Skeletal muscle tissue (tissue), 3 donors: ENCODE measurements at regions not wholly inside any gene's neighbourhood (a gene's known extent, or its start where the extent isn't known, plus 50 kb on each side); places are given as distances from the start of the nearest gene placed in this dataset.

ENCODE experiments used
- H3K27ac ChIP-seq: one replicate; pipeline ENCODE4 v1.7.0; 2013; ENCODE audit warnings: mild to moderate bottlenecking, low read depth, low read length, inconsistent platforms
- H3K27me3 ChIP-seq, 3 donors: one replicate each; pipeline ENCODE4 v1.7.0; 2013; ENCODE audit warnings: low read length in 3 of 3; ENCODE audit not compliant: control insufficient read depth in 3 of 3, insufficient read depth in 3 of 3
- H3K36me3 ChIP-seq, 3 donors: one replicate each; pipeline ENCODE4 v1.7.0; 2013; ENCODE audit warnings: low read length in 3 of 3; ENCODE audit not compliant: control insufficient read depth in 3 of 3, insufficient read depth in 3 of 3
- H3K4me1 ChIP-seq, 3 donors: one replicate each; pipeline ENCODE4 v1.7.0; 2013; ENCODE audit warnings: low read length in 3 of 3, mild to moderate bottlenecking in 3 of 3; ENCODE audit not compliant: control insufficient read depth in 3 of 3, insufficient read depth in 3 of 3
- H3K4me3 ChIP-seq, 3 donors: one replicate each; pipeline ENCODE4 v1.7.0; 2013; ENCODE audit warnings: low read length in 3 of 3
- H3K9ac ChIP-seq, 3 donors: one replicate each; pipeline ENCODE4 v1.7.0; 2013; ENCODE audit warnings: low read length in 3 of 3, mild to moderate bottlenecking in 3 of 3, moderate library complexity in 2 of 3, low read depth in 1 of 3
- H3K9me3 ChIP-seq, 3 donors: one replicate each; pipeline ENCODE4 v1.7.0; 2013; ENCODE audit warnings: low read length in 3 of 3; ENCODE audit not compliant: control insufficient read depth in 3 of 3
- donor health status: Osteomylitis.

DNA sequence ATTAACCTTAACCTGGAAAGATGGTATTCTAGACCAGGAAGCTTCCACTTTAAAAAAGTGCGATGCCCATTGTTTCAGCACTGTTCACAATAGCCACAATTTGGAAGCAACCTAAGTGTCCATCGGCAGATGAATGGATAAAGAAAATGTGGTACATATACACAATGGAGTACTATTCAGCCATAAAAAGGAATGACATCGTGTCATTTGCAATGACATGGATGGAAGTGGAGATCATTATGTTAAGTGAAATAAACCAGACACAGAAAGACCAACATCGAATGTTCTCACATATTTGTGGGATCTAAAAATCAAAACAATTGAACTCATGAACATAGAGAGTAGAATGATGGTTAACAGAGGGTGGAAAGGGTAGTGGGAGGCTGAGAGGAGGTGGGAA lies 94.2 kb downstream of the NR2F2 start:
- no peaks in the 10 kb centered on the region for H3K9me3 ChIP-seq
- no peaks in the 10 kb centered on the region for H3K36me3 ChIP-seq
- H3K4me3 ChIP-seq = no peak overlapping the region
- no peak overlapping the region for H3K9ac ChIP-seq
- H3K4me1 ChIP-seq = peaks cover 3 to 5% (median 3%) of the 10 kb centered on the region in 3 donors
- no peak overlapping the region for H3K27ac ChIP-seq
- H3K27me3 ChIP-seq = peaks cover 10 to 28% (median 23%) of the 10 kb centered on the region in 3 donors

- Histone ChIP-seq H3K4me1 (peaks cover 3 to 5% (median 3%) of the 10 kb centered on the region in 3 donors), H3K4me3 (no peak overlapping the region), H3K36me3 (no peaks in the 10 kb centered on the region), H3K27ac (peak overlapping the region; percentile 17), H3K9me3 (no peaks in the 10 kb centered on the region), H3K9ac (peak overlapping the region in 1 of 3 donors; percentile 26), H3K27me3 (peaks cover 3 to 8% (median 5%) of the 10 kb centered on the region in 3 donors)
Measured at GRCh38 chr15:96428742-96429141, 98.2 kb downstream of the NR2F2 start.

DNA sequence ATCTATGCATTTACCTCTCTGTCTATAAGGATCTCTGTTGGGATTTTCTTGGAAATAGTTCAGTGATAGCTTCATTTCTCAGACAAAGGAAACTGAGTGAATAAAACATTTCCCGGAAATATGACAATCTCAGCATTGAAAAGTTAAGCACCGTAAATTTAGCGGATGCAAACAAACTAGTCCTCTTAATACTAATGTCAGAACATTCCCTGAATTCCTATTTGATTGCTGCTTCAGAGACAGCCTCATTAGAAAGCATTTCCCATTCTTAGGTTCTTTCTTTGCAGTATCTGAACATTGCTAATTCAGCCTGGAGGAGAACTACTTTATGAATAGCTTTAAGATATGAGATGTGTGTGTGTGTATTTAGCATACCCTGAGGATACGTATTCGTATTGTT lies 101.3 kb downstream of the NR2F2 start:
- peaks cover 3 to 5% (median 3%) of the 10 kb centered on the region in 3 donors for H3K4me1 ChIP-seq
- H3K4me3 ChIP-seq = no peak overlapping the region
- no peaks in the 10 kb centered on the region for H3K9me3 ChIP-seq
- no peak overlapping the region for H3K27ac ChIP-seq
- no peaks in the 10 kb centered on the region for H3K36me3 ChIP-seq
- no peaks in the 10 kb centered on the region for H3K27me3 ChIP-seq
- no peak overlapping the region for H3K9ac ChIP-seq

GRCh38 chr15:96435022-96435421 lies 104.5 kb downstream of the NR2F2 start:
- H3K27me3 ChIP-seq = no peaks in the 10 kb centered on the region
- H3K4me1 ChIP-seq = no peaks in the 10 kb centered on the region
- H3K36me3 ChIP-seq = no peaks in the 10 kb centered on the region
- no peak overlapping the region for H3K27ac ChIP-seq
- no peaks in the 10 kb centered on the region for H3K9me3 ChIP-seq
- no peak overlapping the region for H3K4me3 ChIP-seq
- H3K9ac ChIP-seq = no peak overlapping the region

DNA sequence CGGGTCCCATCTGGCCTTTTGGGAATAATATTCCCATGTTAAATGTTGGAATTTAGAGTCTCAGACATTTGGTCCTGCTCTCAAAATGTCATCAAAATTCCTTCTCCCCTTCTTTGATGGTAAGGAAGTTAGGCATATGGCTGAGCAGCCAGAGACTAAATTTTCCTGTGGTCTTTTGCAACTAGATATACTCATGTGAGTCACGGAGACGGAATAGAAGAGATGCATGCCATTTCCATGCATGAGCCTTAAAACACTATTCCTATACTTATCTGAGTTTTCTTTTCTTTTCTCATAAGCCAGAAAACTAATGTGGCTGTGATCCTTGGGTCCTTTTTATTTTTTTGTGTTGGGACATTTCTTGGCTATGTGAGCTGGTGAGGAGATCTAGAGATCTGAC lies 105.3 kb downstream of the NR2F2 start:
- Histone ChIP-seq H3K4me3 (no peak overlapping the region), H3K4me1 (no peaks in the 10 kb centered on the region), H3K27ac (no peak overlapping the region), H3K9ac (no peak overlapping the region), H3K9me3 (no peaks in the 10 kb centered on the region), H3K36me3 (no peaks in the 10 kb centered on the region), H3K27me3 (no peaks in the 10 kb centered on the region)

DNA sequence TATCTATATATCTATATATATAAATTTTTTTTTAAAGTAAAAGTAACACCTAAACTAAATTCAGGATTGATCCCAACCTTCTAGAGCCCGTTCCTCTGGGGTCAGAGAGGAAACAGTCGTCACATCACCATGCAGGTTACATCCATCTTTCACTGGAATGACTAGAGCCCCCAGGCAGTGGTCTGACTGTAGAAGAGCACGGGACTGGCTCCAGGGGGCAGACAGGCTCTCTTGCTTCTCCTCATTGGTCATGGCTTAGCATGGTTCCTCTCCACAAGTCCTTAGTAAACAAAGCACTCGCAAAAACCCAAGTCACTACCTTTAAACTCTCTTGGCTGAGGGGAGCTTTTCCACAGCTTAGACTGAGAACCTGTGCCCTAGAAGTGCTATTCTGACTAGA lies 110.5 kb downstream of the NR2F2 start:
- H3K27ac ChIP-seq = no peak overlapping the region
- no peaks in the 10 kb centered on the region for H3K36me3 ChIP-seq
- H3K4me3 ChIP-seq = no peak overlapping the region
- H3K27me3 ChIP-seq = peaks cover 0 to 6% (median 0%) of the 10 kb centered on the region in 3 donors
- no peaks in the 10 kb centered on the region for H3K4me1 ChIP-seq
- no peaks in the 10 kb centered on the region for H3K9me3 ChIP-seq
- no peak overlapping the region for H3K9ac ChIP-seq

- Histone ChIP-seq H3K4me3 (no peak overlapping the region), H3K4me1 (no peaks in the 10 kb centered on the region), H3K9ac (no peak overlapping the region), H3K27ac (no peak overlapping the region), H3K9me3 (no peaks in the 10 kb centered on the region), H3K36me3 (no peaks in the 10 kb centered on the region), H3K27me3 (peaks cover 0 to 6% (median 2%) of the 10 kb centered on the region in 3 donors)
Measured at GRCh38 chr15:96442076-96442475, 111.6 kb downstream of the NR2F2 start.

GRCh38 chr15:96444865-96445264 lies 114.4 kb downstream of the NR2F2 start:
- Histone ChIP-seq H3K27ac (no peak overlapping the region), H3K27me3 (peaks cover 0 to 12% (median 2%) of the 10 kb centered on the region in 3 donors), H3K9ac (no peak overlapping the region)

DNA sequence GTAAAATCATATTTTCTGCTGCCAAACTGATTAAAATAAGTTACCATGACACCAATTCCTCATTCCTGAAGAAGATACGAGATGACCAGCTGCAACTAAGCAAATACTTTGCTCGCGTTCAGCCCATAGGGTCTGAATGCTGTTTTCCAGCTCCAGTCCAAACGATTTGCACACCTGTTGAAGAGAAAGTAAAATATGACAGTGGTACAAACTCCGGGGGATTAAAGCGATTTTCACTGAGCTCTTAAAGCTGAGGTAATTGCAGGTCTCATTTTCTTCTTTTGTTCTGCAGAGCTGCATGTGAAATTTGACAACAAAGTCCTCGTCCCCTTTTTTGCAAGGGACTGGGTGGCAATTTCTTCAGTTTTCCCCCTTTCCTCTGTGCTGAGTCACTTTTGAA lies 118.4 kb downstream of the NR2F2 start:
- Histone ChIP-seq H3K27me3 (peaks cover 0 to 10% (median 5%) of the 10 kb centered on the region in 3 donors), H3K36me3 (no peaks in the 10 kb centered on the region), H3K4me3 (no peak overlapping the region), H3K4me1 (no peaks in the 10 kb centered on the region), H3K9me3 (no peaks in the 10 kb centered on the region), H3K9ac (no peak overlapping the region), H3K27ac (no peak overlapping the region)

More at GRCh38 chr15:96444865-96445264, 114.4 kb downstream of the NR2F2 start:
- H3K4me1 ChIP-seq = no peaks in the 10 kb centered on the region
- no peaks in the 10 kb centered on the region for H3K36me3 ChIP-seq
- no peaks in the 10 kb centered on the region for H3K9me3 ChIP-seq
- no peak overlapping the region for H3K4me3 ChIP-seq

DNA sequence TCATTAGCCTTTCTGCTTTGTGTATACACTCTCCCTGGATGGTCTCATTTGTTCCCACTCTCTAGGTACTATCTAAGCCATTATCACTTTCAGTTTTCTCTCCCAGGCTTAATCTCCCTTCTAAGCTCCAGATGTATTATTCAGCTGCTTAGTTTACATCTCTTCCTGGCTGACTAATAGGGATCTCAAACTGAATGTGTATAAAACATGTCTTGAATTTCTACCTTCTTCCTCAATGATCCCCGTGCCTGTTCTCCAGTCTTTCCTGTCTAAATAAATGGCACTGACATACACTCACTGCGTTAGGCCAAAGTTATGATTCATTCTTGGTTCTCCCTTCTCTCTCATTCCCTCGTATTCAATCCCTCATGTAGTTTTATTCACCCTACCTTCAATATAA lies 127.3 kb downstream of the NR2F2 start:
- Histone ChIP-seq H3K9me3 (no peaks in the 10 kb centered on the region), H3K27me3 (no peaks in the 10 kb centered on the region), H3K36me3 (no peaks in the 10 kb centered on the region)

GRCh38 chr15:96460106-96460505 lies 129.6 kb downstream of the NR2F2 start:
- no peaks in the 10 kb centered on the region for H3K4me1 ChIP-seq
- H3K9me3 ChIP-seq = no peaks in the 10 kb centered on the region
- H3K4me3 ChIP-seq = no peak overlapping the region
- no peak overlapping the region for H3K9ac ChIP-seq
- no peak overlapping the region for H3K27ac ChIP-seq
- H3K36me3 ChIP-seq = no peaks in the 10 kb centered on the region
- peaks cover 0 to 2% (median 0%) of the 10 kb centered on the region in 3 donors for H3K27me3 ChIP-seq

More for the DNA sequence above, 127.3 kb downstream of the NR2F2 start:
- Histone ChIP-seq H3K4me3 (no peak overlapping the region), H3K27ac (no peak overlapping the region), H3K9ac (no peak overlapping the region), H3K4me1 (no peaks in the 10 kb centered on the region)
